ENCODE measurements at regions not wholly inside any gene's neighbourhood (a gene's known extent, or its start where the extent isn't known, plus 50 kb on each side); places are given as distances from the start of the nearest gene placed in this dataset.

DNA sequence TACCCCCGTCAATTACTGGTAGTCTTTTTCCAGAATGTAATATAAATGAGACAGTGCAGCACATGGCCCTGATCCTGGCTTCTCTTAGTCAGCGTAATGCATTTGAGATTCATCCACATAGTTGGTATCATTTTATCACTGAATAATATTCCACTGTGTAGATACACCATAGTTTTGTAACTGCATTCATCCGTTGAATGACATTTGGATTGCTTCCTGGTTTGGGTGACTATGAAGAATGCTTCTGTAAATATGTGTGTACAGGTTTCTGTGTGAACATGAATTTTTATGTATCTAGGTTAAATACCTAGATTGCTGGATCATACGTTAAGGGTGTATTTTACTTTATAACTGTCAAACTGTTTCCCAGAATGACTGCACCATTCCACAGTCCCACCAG, 62.6 kb upstream of the STMND1 start:
- no peak for FAIRE-seq
- dilution Hi-C loops (cut with MboI; ENCODE audit: extremely low pct_ligation_motif_present, low sequenced_read_pairs), result no loop called here

DNA sequence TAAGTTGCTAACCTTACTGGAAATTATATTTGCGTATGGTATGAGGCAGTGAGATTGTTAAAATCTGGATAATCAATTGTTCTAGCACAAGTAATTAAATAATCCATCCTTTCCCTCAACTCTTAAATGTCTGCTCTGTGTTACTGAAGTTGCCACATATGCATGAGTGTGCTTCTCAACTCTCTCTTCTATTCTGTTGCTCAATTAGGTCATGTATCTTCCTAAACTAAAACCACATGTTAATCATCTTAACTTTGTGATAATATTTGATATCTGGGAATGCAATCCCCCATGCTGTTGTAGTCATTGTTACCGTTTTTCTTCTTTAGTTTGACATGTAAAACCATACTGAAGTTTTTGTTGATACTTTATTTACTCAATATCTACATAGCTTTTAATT, 63.5 kb upstream of the STMND1 start:
- TF ChIP-seq, protein P1, sequence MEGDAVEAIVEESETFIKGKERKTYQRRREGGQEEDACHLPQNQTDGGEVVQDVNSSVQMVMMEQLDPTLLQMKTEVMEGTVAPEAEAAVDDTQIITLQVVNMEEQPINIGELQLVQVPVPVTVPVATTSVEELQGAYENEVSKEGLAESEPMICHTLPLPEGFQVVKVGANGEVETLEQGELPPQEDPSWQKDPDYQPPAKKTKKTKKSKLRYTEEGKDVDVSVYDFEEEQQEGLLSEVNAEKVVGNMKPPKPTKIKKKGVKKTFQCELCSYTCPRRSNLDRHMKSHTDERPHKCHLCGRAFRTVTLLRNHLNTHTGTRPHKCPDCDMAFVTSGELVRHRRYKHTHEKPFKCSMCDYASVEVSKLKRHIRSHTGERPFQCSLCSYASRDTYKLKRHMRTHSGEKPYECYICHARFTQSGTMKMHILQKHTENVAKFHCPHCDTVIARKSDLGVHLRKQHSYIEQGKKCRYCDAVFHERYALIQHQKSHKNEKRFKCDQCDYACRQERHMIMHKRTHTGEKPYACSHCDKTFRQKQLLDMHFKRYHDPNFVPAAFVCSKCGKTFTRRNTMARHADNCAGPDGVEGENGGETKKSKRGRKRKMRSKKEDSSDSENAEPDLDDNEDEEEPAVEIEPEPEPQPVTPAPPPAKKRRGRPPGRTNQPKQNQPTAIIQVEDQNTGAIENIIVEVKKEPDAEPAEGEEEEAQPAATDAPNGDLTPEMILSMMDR (optimal IDR thresholded peaks at IDR 0.05 in 1 of 3, IDR thresholded peaks at IDR 0.05 in 1 of 3, conservative IDR thresholded peaks at IDR 0.05 in 1 of 3; ENCODE audit: extremely low read depth in 1 of 3, insufficient read depth in 2 of 3, low read length in 3 of 3), result no peak
- no peak for TF ChIP-seq EZH2 (IDR thresholded peaks at IDR 0.05; ENCODE audit: low read length)
- dilution Hi-C loops (cut with MboI; ENCODE audit: extremely low pct_ligation_motif_present, low sequenced_read_pairs), result no loop called here
- Histone ChIP-seq H2AFZ (ENCODE audit: control insufficient read depth, low read length) (no peak overlapping the region), H3K36me3 (ENCODE audit: control insufficient read depth in 2 of 2, extremely low read depth in 1 of 2, insufficient read depth in 2 of 2, low read length in 2 of 2) (no peaks in the 10 kb centered on the region), H3K27ac (ENCODE audit: control insufficient read depth, insufficient read depth, low read length) (no peak overlapping the region), H3K4me2 (ENCODE audit: control insufficient read depth, extremely low read depth, insufficient read depth, low read depth, low read length) (no peak overlapping the region), H3K9ac (ENCODE audit: control insufficient read depth, extremely low read depth, insufficient read depth, low read length) (no peak overlapping the region), H4K20me1 (ENCODE audit: control insufficient read depth, extremely low read depth, insufficient read depth, low read length) (no peaks in the 10 kb centered on the region), H3K4me1 (ENCODE audit: control insufficient read depth, extremely low read depth, insufficient read depth, low read length) (peaks cover 17% of the 10 kb centered on the region), H3K27me3 (ENCODE audit: control insufficient read depth, extremely low read depth, insufficient read depth, low read length) (no peaks in the 10 kb centered on the region), H3K9me3 (ENCODE audit: control insufficient read depth, low read depth, low read length) (no peaks in the 10 kb centered on the region), H3K79me2 (ENCODE audit: control insufficient read depth, insufficient read depth, low read length) (no peaks in the 10 kb centered on the region), H3K4me3 (ENCODE audit: control insufficient read depth in 2 of 3, extremely low read depth in 1 of 3, insufficient read depth in 2 of 3, low read depth in 1 of 3, low read length in 3 of 3) (no peak overlapping the region), H3K9me1 (ENCODE audit: control insufficient read depth, extremely low read depth, insufficient read depth, low read length) (no peaks in the 10 kb centered on the region)
- no peak for FAIRE-seq
- no peak for DNase-seq (ENCODE audit: low read depth, low spot score)

More for the DNA sequence above, 62.6 kb upstream of the STMND1 start:
- Histone ChIP-seq H4K20me1 (ENCODE audit: control insufficient read depth, extremely low read depth, insufficient read depth, low read length) (no peaks in the 10 kb centered on the region), H3K79me2 (ENCODE audit: control insufficient read depth, insufficient read depth, low read length) (no peaks in the 10 kb centered on the region), H3K9me1 (ENCODE audit: control insufficient read depth, extremely low read depth, insufficient read depth, low read length) (no peaks in the 10 kb centered on the region), H3K9ac (ENCODE audit: control insufficient read depth, extremely low read depth, insufficient read depth, low read length) (no peak overlapping the region), H3K9me3 (ENCODE audit: control insufficient read depth, low read depth, low read length) (no peaks in the 10 kb centered on the region), H3K27me3 (ENCODE audit: control insufficient read depth, extremely low read depth, insufficient read depth, low read length) (no peaks in the 10 kb centered on the region), H3K4me3 (ENCODE audit: control insufficient read depth in 2 of 3, extremely low read depth in 1 of 3, insufficient read depth in 2 of 3, low read depth in 1 of 3, low read length in 3 of 3) (no peak overlapping the region), H3K4me1 (ENCODE audit: control insufficient read depth, extremely low read depth, insufficient read depth, low read length) (peaks cover 11% of the 10 kb centered on the region), H3K27ac (ENCODE audit: control insufficient read depth, insufficient read depth, low read length) (no peak overlapping the region), H2AFZ (ENCODE audit: control insufficient read depth, low read length) (no peak overlapping the region), H3K4me2 (ENCODE audit: control insufficient read depth, extremely low read depth, insufficient read depth, low read depth, low read length) (no peak overlapping the region), H3K36me3 (ENCODE audit: control insufficient read depth in 2 of 2, extremely low read depth in 1 of 2, insufficient read depth in 2 of 2, low read length in 2 of 2) (no peaks in the 10 kb centered on the region)
- no peak for TF ChIP-seq EZH2 (IDR thresholded peaks at IDR 0.05; ENCODE audit: low read length)
- TF ChIP-seq, protein P1 (optimal IDR thresholded peaks at IDR 0.05 in 1 of 3, IDR thresholded peaks at IDR 0.05 in 1 of 3, conservative IDR thresholded peaks at IDR 0.05 in 1 of 3; ENCODE audit: extremely low read depth in 1 of 3, insufficient read depth in 2 of 3, low read length in 3 of 3), result no peak
- no peak for DNase-seq (ENCODE audit: low read depth, low spot score)
